ENCODE measurements at regions not wholly inside any gene's neighbourhood (a gene's known extent, or its start where the extent isn't known, plus 50 kb on each side); places are given as distances from the start of the nearest gene placed in this dataset.

- no peak overlapping the region for H3K4me3 ChIP-seq
- no peaks in the 10 kb centered on the region for H3K79me2 ChIP-seq (ENCODE audit: control insufficient read depth, insufficient read depth, low read length)
- FAIRE-seq (no peak), DNase-seq (ENCODE audit: low read depth, low spot score) (no peak), ATAC-seq (no peak)
- TF ChIP-seq SUZ12 (IDR thresholded peaks at IDR 0.05; ENCODE audit: unreplicated experiment) (no peak), CBX3 (IDR thresholded peaks at IDR 0.05; ENCODE audit: borderline replicate concordance, low read depth) (no peak), BCLAF1 (IDR thresholded peaks at IDR 0.05) (no peak), NFXL1 (IDR thresholded peaks at IDR 0.05; ENCODE audit: borderline replicate concordance) (no peak), KDM1A (IDR thresholded peaks at IDR 0.05; ENCODE audit: borderline replicate concordance) (no peak), CHD1 (IDR thresholded peaks at IDR 0.05; ENCODE audit: low read depth, low read length) (no peak), SIN3A (IDR thresholded peaks at IDR 0.05; ENCODE audit: low read depth, low read length) (no peak), HDGF (IDR thresholded peaks at IDR 0.05) (no peak), IRF4 (IDR thresholded peaks at IDR 0.05; ENCODE audit: low read depth, low read length) (no peak), PAX8 (IDR thresholded peaks at IDR 0.05) (no peak), HDAC6 (IDR thresholded peaks at IDR 0.05; ENCODE audit: unreplicated experiment) (no peak), NFYB (IDR thresholded peaks at IDR 0.05; ENCODE audit: insufficient read depth, low read depth, low read length) (no peak), HSF1 (IDR thresholded peaks at IDR 0.05; ENCODE audit: low read depth, low read length) (no peak), ATF7 (IDR thresholded peaks at IDR 0.05; ENCODE audit: low read depth) (no peak), KLF5 (IDR thresholded peaks at IDR 0.05; ENCODE audit: partially characterized antibody) (no peak), MYC (IDR thresholded peaks at IDR 0.05; ENCODE audit: insufficient read depth, insufficient read length, insufficient replicate concordance, low read length, severe bottlenecking) (no peak)
- 0% methylated on average over 2 of the region's 2 CpGs for WGBS (ENCODE audit: insufficient coverage, insufficient replicate concordance, low lambda C conversion rate, missing lambda C conversion rate)
- SMC1A ChIA-PET (ENCODE audit: uncharacterized antibody, unreplicated experiment) = interaction anchor here (0.9 to 1.1 kb wide), 2 partner anchors 8 to 22 kb away, joined by 3 read pairs; no protein-coding TSS in a partner anchor
- CTCF ChIA-PET = no interaction called here
- no peak overlapping the region for H3K27ac ChIP-seq (ENCODE audit: control insufficient read depth, insufficient read depth)
- H3K9ac ChIP-seq (ENCODE audit: control insufficient read depth, insufficient read depth, low read length) = no peak overlapping the region
- no peaks in the 10 kb centered on the region for H3K36me3 ChIP-seq (ENCODE audit: control insufficient read depth in 2 of 2, insufficient read depth in 2 of 2, low read length in 1 of 2)
- no peaks in the 10 kb centered on the region for H3K9me3 ChIP-seq (replicated peaks; ENCODE audit: control insufficient read depth, insufficient read depth, low read length)
- H4K20me1 ChIP-seq (ENCODE audit: control insufficient read depth, insufficient read depth) = no peaks in the 10 kb centered on the region
- in situ Hi-C loops (cut with MboI) = no loop called here
- H3K27me3 ChIP-seq (replicated peaks in 1 of 2; ENCODE audit: control insufficient read depth in 2 of 2, insufficient read depth in 2 of 2, low read length in 1 of 2) = no peaks in the 10 kb centered on the region; a peak in 1 of 4 replicates
- BruUV-seq (replicated peaks) = no TSS peak
- RAD21 ChIA-PET (ENCODE audit: unreplicated experiment) = no interaction called here
- H2AFZ ChIP-seq (ENCODE audit: control insufficient read depth, low read depth, low read length) = no peak overlapping the region
- H3K4me2 ChIP-seq (ENCODE audit: control insufficient read depth, insufficient read depth) = no peak overlapping the region
- no peaks in the 10 kb centered on the region; the same call in 1 of the 2 replicates for H3K4me1 ChIP-seq (ENCODE audit: control insufficient read depth, insufficient read depth, low read length)
- intact Hi-C loops (cut with micrococcal nuclease; ENCODE audit: unreplicated experiment) = no loop called here
- POLR2A ChIA-PET = no interaction called here
Observed at GRCh38 chr7:118059209-118059608, 124.8 kb upstream of the LSM8 start.
